H7 (cell line): ENCODE measurements at regions not wholly inside any gene's neighbourhood (a gene's known extent, or its start where the extent isn't known, plus 50 kb on each side); places are given as distances from the start of the nearest gene placed in this dataset.

Source experiments
- DNase-seq: peaks from one replicate; pipeline ENCODE4 v3.0.0; 2012
- H3K27me3 ChIP-seq: 2 replicates; pipeline ENCODE4 v1.6.0; 2011; ENCODE audit warnings: mild to moderate bottlenecking, low read length; ENCODE audit not compliant: control insufficient read depth, insufficient read depth
- H3K36me3 ChIP-seq: replicated peaks from 2 replicates; pipeline ENCODE4 v1.5.1; 2011; ENCODE audit warnings: low read length; ENCODE audit not compliant: control insufficient read depth, insufficient read depth
- H3K4me3 ChIP-seq: 2 replicates; pipeline ENCODE4 v1.5.1; 2011; ENCODE audit warnings: low read depth, mild to moderate bottlenecking, control low read depth, low read length, moderate library complexity; ENCODE audit not compliant: insufficient read depth

DNA sequence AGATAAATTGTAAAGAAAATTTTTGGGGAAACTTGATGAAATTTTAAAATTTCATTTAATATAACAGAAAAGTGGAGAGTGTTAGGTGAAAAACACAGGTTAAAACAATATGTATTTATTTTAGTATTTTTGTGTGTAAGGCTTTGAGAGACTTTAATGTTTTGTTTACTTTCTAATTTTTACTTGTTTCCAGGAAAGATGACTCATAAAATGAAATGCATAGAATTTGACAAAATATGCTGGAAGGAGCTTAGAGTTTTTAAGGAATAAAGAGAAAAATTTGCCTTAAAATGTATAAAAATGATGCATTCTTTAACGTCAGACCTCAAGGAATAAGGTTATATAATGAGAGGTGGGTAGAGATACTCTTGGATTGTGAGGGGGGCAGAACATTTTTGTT lies 1205.1 kb upstream of the CNTN5 start:
- Histone ChIP-seq H3K4me3 (no peak overlapping the region), H3K36me3 (no peaks in the 10 kb centered on the region)
- DNase-seq, result no peak

DNA sequence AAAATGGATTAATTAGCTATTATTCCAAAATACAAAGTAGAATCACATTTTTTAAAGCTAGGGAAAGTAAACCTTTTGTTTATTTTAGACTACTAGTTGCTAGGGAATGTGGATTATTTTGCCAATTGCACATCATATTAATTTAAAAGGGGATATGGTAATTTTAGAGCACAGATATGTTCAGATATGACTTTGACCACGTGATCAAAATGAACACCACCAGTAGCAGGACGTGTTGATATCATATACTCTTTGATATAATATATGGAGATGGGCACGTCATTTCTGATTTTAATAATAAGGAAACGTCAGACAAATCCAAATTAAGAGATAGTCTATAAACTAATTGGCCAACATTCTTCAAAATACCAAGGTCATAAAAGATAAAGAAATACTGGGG lies 1188.3 kb upstream of the CNTN5 start:
- no peak overlapping the region for H3K4me3 ChIP-seq
- DNase-seq, result no peak
- no peaks in the 10 kb centered on the region for H3K27me3 ChIP-seq
- H3K36me3 ChIP-seq, result no peaks in the 10 kb centered on the region

More for the DNA sequence above, 1205.1 kb upstream of the CNTN5 start:
- H3K27me3 ChIP-seq, result no peaks in the 10 kb centered on the region

DNA sequence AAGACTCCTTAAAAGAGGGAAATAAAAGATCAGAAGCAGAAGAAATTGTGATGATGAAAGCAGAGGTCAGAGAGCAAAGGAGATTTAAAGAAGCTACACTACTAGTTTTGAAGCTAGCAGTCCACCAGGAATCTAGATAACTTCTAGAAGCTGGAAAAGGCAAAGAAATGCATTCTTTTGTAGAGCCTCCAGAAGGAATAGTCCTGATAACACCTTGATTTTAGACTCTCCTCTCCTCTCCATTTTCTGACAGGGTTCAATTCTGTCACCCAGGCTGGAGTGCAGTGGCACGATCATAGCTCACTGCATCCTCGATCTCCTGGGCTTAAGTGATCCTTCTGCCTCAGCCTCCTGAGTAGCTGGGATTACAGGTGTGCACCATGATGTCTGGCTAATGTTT lies 1187.3 kb upstream of the CNTN5 start:
- DNase-seq, result no peak
- Histone ChIP-seq H3K36me3 (no peaks in the 10 kb centered on the region), H3K27me3 (no peaks in the 10 kb centered on the region), H3K4me3 (no peak overlapping the region)

DNA sequence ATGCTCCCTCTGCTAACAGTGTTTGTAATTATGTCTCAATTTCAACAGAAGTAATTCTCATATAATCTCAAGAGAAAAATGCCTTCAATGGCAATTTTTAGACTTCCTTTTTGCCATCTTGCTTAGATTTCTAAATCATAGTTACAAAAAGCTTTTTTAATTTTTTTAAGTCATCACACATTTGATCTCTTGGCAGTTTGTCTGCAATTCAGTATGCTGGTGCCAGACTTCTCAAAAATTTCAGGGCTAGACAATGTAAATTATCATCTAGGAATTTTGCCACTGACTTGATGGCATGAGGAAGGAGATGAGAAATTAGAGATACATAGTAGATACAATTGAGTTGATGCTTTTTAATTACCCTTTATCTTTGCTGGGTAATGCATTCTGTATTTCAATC lies 1176.7 kb upstream of the CNTN5 start:
- DNase-seq, result no peak
- no peaks in the 10 kb centered on the region for H3K36me3 ChIP-seq

DNA sequence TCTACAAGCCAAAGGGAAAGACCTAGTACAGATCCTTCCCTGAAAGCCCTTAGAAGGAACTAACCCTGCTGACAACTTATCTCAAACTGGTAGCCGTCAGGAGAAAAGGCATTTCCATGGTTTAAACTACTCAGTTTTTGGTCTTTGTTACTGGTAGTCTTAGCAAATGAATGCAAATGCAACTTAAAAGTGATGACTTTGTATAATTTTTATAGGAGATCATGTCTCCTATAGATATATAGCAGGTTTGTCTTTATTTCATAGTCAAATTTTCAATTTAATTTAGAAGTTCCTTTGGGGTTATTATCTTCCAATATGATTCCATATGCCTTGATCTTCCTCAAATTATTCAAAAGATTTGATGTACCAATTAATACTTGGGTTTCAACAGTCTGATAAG lies 1173.0 kb upstream of the CNTN5 start:
- H3K27me3 ChIP-seq, result no peaks in the 10 kb centered on the region; the same call in 1 of the 2 replicates
- no peak overlapping the region for H3K4me3 ChIP-seq
- no peak for DNase-seq
- H3K36me3 ChIP-seq, result no peaks in the 10 kb centered on the region

More for the DNA sequence above, 1176.7 kb upstream of the CNTN5 start:
- H3K27me3 ChIP-seq, result no peaks in the 10 kb centered on the region
- H3K4me3 ChIP-seq, result no peak overlapping the region

DNA sequence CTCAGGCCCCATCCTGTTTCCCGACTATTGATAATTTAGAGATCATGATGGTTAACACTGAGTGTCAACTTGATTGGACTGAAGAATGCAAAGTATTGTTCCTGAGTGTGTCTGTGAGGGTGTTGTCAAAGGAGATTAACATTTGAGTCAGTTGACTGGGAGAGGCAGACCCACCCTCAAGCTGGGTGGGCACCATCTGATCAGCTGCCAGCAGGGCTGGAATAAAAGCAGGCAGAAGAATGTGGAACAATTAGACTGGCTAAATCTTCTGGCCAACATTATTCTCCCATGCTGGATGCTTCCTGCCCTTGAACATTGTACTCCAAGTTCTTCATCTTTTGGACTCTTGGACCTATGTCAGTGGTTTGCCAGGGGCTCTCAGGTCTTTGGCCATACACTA lies 1170.0 kb upstream of the CNTN5 start:
- Histone ChIP-seq H3K27me3 (peaks cover 8% of the 10 kb centered on the region; the same call in 1 of the 2 replicates), H3K4me3 (no peak overlapping the region), H3K36me3 (no peaks in the 10 kb centered on the region)
- no peak for DNase-seq

DNA sequence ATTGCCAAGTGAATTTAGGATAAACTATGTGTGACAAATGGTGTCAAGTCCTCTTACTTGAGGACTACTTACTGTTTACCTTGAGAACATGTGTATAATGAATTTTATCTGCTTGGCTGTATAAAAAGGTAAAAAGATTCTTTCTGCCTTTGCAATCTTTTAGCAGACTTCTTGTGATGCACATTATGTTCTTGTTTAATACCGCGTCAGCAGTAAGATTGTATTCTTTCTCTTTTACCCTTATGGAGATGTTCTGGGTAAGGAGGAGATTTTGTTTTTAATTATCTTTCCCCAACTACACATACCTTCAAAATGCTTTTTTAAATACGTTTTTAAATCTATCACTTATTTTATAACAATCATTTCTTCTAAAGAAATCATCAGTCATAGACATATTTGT lies 1166.4 kb upstream of the CNTN5 start:
- peaks cover 18% of the 10 kb centered on the region; the same call in 1 of the 2 replicates for H3K27me3 ChIP-seq

DNA sequence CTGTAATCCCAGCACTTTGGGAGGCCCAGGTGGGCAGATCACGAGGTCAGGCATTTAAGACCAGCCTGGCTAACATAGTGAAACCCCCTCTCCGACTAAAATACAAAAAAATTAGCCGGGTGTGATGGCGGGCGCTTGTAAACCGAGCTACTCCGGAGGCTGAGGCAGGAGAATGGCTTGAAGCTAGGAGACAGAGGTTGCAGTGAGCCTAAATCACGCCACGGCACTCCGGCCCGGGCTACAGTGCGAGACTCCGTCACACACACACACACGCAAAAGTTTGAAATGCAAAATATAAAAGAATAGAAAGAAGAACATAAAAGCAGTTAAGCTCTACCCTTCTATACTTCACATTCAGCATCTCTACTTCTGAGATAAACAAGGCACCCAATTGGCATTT lies 1165.9 kb upstream of the CNTN5 start:
- H3K27me3 ChIP-seq, result peaks cover 21% of the 10 kb centered on the region; the same call in 1 of the 2 replicates
- no peaks in the 10 kb centered on the region for H3K36me3 ChIP-seq
- H3K4me3 ChIP-seq, result no peak overlapping the region
- DNase-seq, result no peak

More for the DNA sequence above, 1166.4 kb upstream of the CNTN5 start:
- no peaks in the 10 kb centered on the region for H3K36me3 ChIP-seq
- no peak overlapping the region for H3K4me3 ChIP-seq
- DNase-seq, result no peak

DNA sequence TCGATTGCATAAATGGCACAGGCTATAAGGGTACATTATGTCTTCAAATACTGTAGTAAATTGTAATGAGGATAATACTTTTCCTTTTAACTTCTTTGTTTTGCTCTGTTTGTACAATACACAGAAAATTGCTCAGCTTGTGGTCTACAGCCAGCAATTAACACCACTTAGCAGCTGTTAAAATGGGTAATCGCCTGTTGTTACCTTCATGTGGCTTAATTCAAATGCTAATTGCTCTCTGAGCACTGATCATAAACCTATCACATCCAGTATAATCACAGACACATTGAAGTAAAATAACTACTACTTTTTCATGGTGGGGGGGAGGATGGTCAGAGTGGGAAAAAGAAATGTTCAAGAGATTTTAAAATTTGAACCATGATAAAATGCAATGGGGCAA lies 1164.1 kb upstream of the CNTN5 start:
- Histone ChIP-seq H3K27me3 (peaks cover 21% of the 10 kb centered on the region; the same call in 1 of the 2 replicates), H3K4me3 (no peak overlapping the region), H3K36me3 (no peaks in the 10 kb centered on the region)
- DNase-seq, result peak; percentile 1

DNA sequence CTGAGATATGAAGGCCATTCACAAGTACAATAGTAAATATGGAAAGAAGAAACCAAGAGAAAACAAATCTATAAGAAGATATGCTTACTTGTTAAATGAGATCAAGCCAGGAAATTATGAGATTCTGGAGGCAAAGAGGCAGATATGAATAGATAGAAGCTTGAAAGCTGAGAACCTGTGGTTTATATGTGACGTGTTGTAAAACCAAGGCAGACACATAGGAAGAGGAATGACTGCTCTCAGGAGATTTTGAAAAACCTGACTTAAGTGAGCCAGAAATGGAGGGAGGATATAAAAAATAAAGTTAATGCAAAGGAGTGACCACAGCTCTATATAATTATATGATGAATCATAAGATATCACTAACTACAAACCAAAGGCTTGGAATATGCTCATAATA lies 1160.5 kb upstream of the CNTN5 start:
- Histone ChIP-seq H3K36me3 (no peaks in the 10 kb centered on the region), H3K4me3 (no peak overlapping the region), H3K27me3 (peaks cover 14% of the 10 kb centered on the region; the same call in 1 of the 2 replicates)
- DNase-seq, result no peak

DNA sequence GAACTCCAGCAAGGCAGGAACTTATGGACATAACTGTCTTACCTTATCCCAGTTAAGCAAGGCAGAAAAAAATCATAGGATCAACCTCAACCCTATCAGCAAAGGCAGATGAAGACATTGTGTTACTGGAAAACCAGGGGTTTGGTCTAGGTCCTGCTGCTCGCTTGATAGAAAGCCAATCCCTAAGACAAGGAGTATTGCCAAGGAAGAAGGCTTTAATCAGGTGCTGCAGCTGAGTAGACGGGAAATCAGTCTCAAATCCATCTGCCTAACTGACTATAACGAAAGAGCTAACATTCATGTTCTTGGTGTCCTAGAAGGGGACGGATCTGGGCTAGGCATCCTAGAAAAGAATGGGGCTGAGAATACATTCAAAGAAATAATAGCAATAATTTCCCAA lies 1158.7 kb upstream of the CNTN5 start:
- Histone ChIP-seq H3K36me3 (no peaks in the 10 kb centered on the region), H3K4me3 (no peak overlapping the region), H3K27me3 (peaks cover 11% of the 10 kb centered on the region; the same call in 1 of the 2 replicates)
- no peak for DNase-seq

DNA sequence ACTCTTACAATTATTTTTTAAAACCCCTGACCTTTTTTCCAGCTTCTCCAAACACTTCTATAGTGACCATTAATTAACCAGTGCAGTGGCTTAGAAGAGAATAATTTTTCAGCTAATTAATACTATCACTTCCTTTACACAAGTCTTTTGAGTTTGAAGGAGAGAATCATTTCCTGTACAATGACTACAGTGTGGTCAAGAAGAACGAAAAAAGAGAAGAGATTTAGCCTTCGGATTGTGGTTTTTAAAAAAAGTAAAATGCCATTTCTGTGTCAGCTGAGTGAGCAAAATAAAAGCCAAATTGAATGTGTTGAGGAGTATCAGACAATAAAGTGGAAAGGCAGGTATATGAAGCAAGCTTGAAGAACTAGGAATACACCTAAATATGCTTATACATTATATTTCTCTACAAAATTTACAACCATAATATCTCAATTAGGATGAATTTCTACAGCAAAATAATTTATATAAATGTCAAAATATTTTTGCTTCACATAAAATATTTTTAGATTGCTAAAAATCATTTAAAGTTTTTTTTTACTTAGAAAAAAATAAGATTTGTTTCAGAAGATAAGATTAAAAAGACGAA lies 1155.2 kb upstream of the CNTN5 start:
- DNase-seq, result no peak
- Histone ChIP-seq H3K27me3 (no peaks in the 10 kb centered on the region; the same call in 1 of the 2 replicates), H3K36me3 (no peaks in the 10 kb centered on the region), H3K4me3 (no peak overlapping the region)

DNA sequence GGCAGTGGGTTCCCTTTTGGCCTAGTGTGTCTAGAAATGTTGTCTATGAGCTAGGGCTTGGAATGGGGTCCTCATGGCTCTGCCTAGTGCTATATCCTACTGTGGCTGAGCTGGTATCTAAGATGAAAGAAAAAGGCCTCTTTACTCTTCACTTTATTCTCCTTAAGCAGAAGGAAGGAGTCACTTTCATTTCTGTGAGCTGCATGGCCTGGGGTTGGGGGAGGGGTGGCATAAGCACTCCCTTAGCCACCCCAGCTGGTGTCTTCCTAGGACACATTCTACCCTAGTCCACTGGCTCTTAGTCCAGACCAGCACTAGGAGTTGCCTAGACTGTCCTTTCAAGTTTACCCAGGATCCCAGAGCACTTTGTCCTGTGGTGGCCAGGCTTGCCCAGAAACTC lies 1148.9 kb upstream of the CNTN5 start:
- no peak for DNase-seq
- Histone ChIP-seq H3K4me3 (no peak overlapping the region), H3K36me3 (no peaks in the 10 kb centered on the region), H3K27me3 (no peaks in the 10 kb centered on the region)

DNA sequence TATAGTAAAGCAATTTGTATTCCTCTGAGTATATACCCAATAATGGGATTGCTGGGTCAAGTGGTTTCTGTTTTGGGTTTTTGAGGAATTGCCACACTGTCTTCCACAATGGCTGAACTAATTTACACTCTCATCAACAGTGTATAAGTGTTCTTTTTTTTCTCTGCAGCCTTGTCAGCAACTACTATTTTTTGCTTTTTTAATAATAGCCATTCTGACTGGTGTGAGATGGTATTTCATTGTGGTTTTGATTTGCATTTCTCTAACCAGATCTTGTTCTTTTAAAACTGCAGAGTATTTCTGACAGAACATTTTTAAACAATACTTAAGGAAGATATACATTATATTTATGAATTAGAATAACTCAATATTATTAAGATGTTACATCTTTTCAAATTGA lies 1140.5 kb upstream of the CNTN5 start:
- no peak for DNase-seq
- no peaks in the 10 kb centered on the region for H3K36me3 ChIP-seq
- no peak overlapping the region for H3K4me3 ChIP-seq
- no peaks in the 10 kb centered on the region for H3K27me3 ChIP-seq

DNA sequence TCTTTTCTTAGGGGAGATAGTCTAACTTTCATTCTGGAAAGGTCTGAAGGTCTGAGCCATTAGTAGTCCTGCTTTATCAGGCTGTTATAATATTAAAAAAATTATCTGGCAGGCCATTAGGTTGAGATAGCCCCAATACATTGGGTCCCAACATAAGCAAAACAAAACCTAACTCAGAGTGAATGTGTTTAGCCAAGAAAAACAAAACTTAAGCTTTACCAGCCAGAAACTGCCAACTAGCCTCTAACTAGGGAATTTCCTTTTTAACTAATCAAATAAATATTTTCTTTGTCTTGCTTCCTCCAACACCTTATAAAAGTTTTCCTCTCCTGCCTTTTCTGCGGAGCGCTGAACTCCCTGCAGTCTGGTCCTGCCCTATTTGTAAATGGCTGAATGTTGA lies 1137.7 kb upstream of the CNTN5 start:
- Histone ChIP-seq H3K36me3 (no peaks in the 10 kb centered on the region), H3K27me3 (no peaks in the 10 kb centered on the region), H3K4me3 (no peak overlapping the region)
- no peak for DNase-seq

DNA sequence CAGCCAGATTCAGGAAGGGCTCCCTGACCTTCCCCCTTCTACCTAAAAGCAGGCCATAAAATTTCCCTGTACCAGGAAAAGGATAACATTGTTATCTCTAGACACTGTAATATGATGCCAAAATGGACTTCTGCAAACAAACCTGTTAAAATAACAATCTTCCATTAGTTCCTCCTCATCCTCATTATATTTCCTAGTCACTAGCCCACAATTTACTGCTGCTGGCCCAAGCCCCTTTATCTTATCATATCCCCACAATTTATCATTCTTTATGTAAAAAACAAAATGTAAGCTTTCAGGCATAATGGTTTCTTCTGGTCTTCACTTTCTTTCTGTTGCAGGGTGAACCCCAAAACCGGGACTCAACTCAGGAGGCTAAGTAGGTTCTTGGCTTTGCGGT lies 1132.1 kb upstream of the CNTN5 start:
- Histone ChIP-seq H3K36me3 (no peaks in the 10 kb centered on the region), H3K27me3 (no peaks in the 10 kb centered on the region), H3K4me3 (no peak overlapping the region)
- DNase-seq, result no peak
